H1 (cell line): ENCODE measurements at regions not wholly inside any gene's neighbourhood (a gene's known extent, or its start where the extent isn't known, plus 50 kb on each side); places are given as distances from the start of the nearest gene placed in this dataset.

Experiments
- CTCF ChIA-PET: fragments of 300-600 bp; sonication (Branson Sonifier 250); formaldehyde crosslinking; loops from one replicate; lab custom pipeline; 2021; ENCODE audit not compliant: partially characterized antibody; lab: Charles Lee
- POLR2A ChIA-PET: fragments of 300-600 bp; sonication (Branson Sonifier 250); formaldehyde crosslinking; loops from one replicate; lab custom pipeline; 2021; ENCODE audit warnings: inconsistent platforms; ENCODE audit not compliant: partially characterized antibody; lab: Charles Lee
- DNase-seq, 2 experiments: peaks; one replicate each; pipeline versions ENCODE4 v3.0.0 to v3.0.0-alpha.2; 2010 to 2022; ENCODE audit warnings: low spot score in 2 of 2, low read depth in 1 of 2, mixed read lengths in 1 of 2
- FAIRE-seq: peaks from 2 replicates; lab custom pipeline; 2011; peaks lifted over from hg19 to GRCh38; lab: Jason Lieb, UNC
- H2AFZ ChIP-seq: 2 replicates; pipeline ENCODE4 v1.8.1; 2012; ENCODE audit warnings: low read length, inconsistent platforms
- H2AK5ac ChIP-seq: 2 replicates; pipeline ENCODE4 v1.6.1; 2013; ENCODE audit warnings: low read depth, low read length
- H2BK120ac ChIP-seq: replicated peaks from 2 replicates; pipeline ENCODE3; 2013; ENCODE audit warnings: low read depth, low read length, inconsistent platforms
- H2BK12ac ChIP-seq: 2 replicates; pipeline ENCODE4 v1.6.1; 2013; ENCODE audit warnings: low read depth, low read length
- H2BK15ac ChIP-seq: 2 replicates; pipeline ENCODE4 v1.6.1; 2013; ENCODE audit warnings: low read length
- H2BK20ac ChIP-seq: 2 replicates; pipeline ENCODE4 v1.6.1; 2013; ENCODE audit warnings: low read length
- H2BK5ac ChIP-seq: 2 replicates; pipeline ENCODE4 v1.6.1; 2013; ENCODE audit warnings: low read depth, low read length
- H3K14ac ChIP-seq: 2 replicates; pipeline ENCODE4 v1.6.1; 2013; ENCODE audit warnings: inconsistent platforms; ENCODE audit not compliant: insufficient read length
- H3K18ac ChIP-seq: 2 replicates; pipeline ENCODE4 v1.6.1; 2013; ENCODE audit warnings: low read length; ENCODE audit errors: extremely low read depth
- H3K23ac ChIP-seq: 2 replicates; pipeline ENCODE4 v1.6.1; 2013; ENCODE audit warnings: inconsistent platforms; ENCODE audit not compliant: insufficient read length
- H3K23me2 ChIP-seq: 2 replicates; pipeline ENCODE4 v1.6.1; 2013; ENCODE audit warnings: low read depth, low read length
- H3K27ac ChIP-seq: 2 replicates; pipeline ENCODE4 v1.6.1; 2011; ENCODE audit warnings: low read depth, low read length, inconsistent platforms
- H3K27me3 ChIP-seq, 4 experiments: replicated peaks in 1 of 4; 1 replicate in 1 of 4; 2 replicates in 3 of 4; pipeline versions ENCODE4 v1.6.1 to v1.8.1; 2011 to 2013; ENCODE audit warnings: low read length in 3 of 4, mild to moderate bottlenecking in 3 of 4, inconsistent platforms in 2 of 4, mixed read lengths in 2 of 4, moderate library complexity in 1 of 4; ENCODE audit not compliant: control insufficient read depth in 3 of 4, insufficient read depth in 3 of 4; ENCODE audit errors: extremely low read depth in 1 of 4
- H3K36me3 ChIP-seq, 4 experiments: 2 replicates each; pipeline versions ENCODE4 v1.6.1 to v1.8.1; 2011 to 2013; ENCODE audit warnings: mild to moderate bottlenecking in 4 of 4, low read length in 3 of 4, moderate library complexity in 2 of 4, control low read depth in 1 of 4, inconsistent platforms in 1 of 4; ENCODE audit not compliant: insufficient read depth in 4 of 4, control insufficient read depth in 2 of 4
- H3K4ac ChIP-seq: replicated peaks from 2 replicates; pipeline ENCODE3; 2013; ENCODE audit warnings: low read length, low read depth, mixed read lengths, inconsistent platforms; ENCODE audit not compliant: insufficient read length
- H3K4me1 ChIP-seq, 4 experiments: replicated peaks in 1 of 4; 1 replicate in 1 of 4; 2 replicates in 3 of 4; pipeline versions ENCODE4 v1.6.1 to v1.8.1; 2011 to 2013; ENCODE audit warnings: low read length in 3 of 4, inconsistent platforms in 2 of 4, mixed read lengths in 1 of 4; ENCODE audit not compliant: insufficient read depth in 4 of 4, control insufficient read depth in 3 of 4
- H3K4me2 ChIP-seq, 2 experiments: 2 replicates each; pipeline versions ENCODE4 v1.6.1 to v1.8.1; 2011 to 2013; ENCODE audit warnings: low read depth in 2 of 2, low read length in 2 of 2, control low read depth in 1 of 2, inconsistent platforms in 1 of 2, mild to moderate bottlenecking in 1 of 2; ENCODE audit not compliant: insufficient read depth in 1 of 2
- H3K4me3 ChIP-seq, 4 experiments: fragments of 200-600, 300-600 bp in 1 of 4; sonication (generic), shearing (Covaris generic), sonication (Bioruptor Twin) in 1 of 4; 2 replicates each; pipeline versions ENCODE4 v1.5.1 to v1.8.1; 2011 to 2016; ENCODE audit warnings: low read length in 4 of 4, low read depth in 3 of 4, control low read depth in 2 of 4, inconsistent platforms in 2 of 4, mild to moderate bottlenecking in 2 of 4, mixed read lengths in 1 of 4, moderate library complexity in 1 of 4; ENCODE audit not compliant: insufficient read depth in 2 of 4; ENCODE audit errors: extremely low read depth in 1 of 4
- H3K56ac ChIP-seq: replicated peaks from 2 replicates; pipeline ENCODE3; 2013; ENCODE audit warnings: low read depth, mild to moderate bottlenecking, mixed read lengths, low read length, inconsistent platforms; ENCODE audit not compliant: insufficient read length
- H3K79me1 ChIP-seq: 2 replicates; pipeline ENCODE4 v1.6.1; 2013; ENCODE audit warnings: low read depth, low read length, control low read depth
- H3K79me2 ChIP-seq, 2 experiments: 2 replicates each; pipeline versions ENCODE4 v1.6.1 to v1.8.1; 2012 to 2013; ENCODE audit warnings: low read length in 2 of 2, mild to moderate bottlenecking in 2 of 2, inconsistent platforms in 1 of 2; ENCODE audit not compliant: insufficient read depth in 2 of 2, control insufficient read depth in 1 of 2
- H3K9ac ChIP-seq, 4 experiments: replicated peaks in 1 of 4; 1 replicate in 1 of 4; 2 replicates in 3 of 4; pipeline versions ENCODE4 v1.6.1 to v1.8.1; 2011 to 2013; ENCODE audit warnings: low read depth in 3 of 4, low read length in 3 of 4, control low read depth in 2 of 4, mild to moderate bottlenecking in 2 of 4, moderate library complexity in 2 of 4, inconsistent platforms in 1 of 4; ENCODE audit errors: extremely low read depth in 1 of 4
- H3K9me3 ChIP-seq, 2 experiments: 2 replicates each; pipeline versions ENCODE4 v1.6.1 to v1.8.1; 2012 to 2013; ENCODE audit warnings: mild to moderate bottlenecking in 2 of 2, moderate library complexity in 2 of 2, control low read depth in 1 of 2, inconsistent platforms in 1 of 2, low read depth in 1 of 2, low read length in 1 of 2, mixed read lengths in 1 of 2; ENCODE audit not compliant: insufficient read depth in 2 of 2
- H4K20me1 ChIP-seq, 2 experiments: replicated peaks in 1 of 2; 2 replicates each; pipeline versions ENCODE3 to v1.8.1; 2011 to 2013; ENCODE audit warnings: inconsistent platforms in 2 of 2, low read length in 2 of 2, mild to moderate bottlenecking in 1 of 2; ENCODE audit not compliant: insufficient read depth in 2 of 2, control insufficient read depth in 1 of 2
- H4K5ac ChIP-seq: 2 replicates; pipeline ENCODE4 v1.6.1; 2013; ENCODE audit warnings: low read length, low read depth, mixed read lengths, inconsistent platforms; ENCODE audit not compliant: insufficient read length
- H4K8ac ChIP-seq: 2 replicates; pipeline ENCODE4 v1.8.0; 2013; ENCODE audit warnings: mild to moderate bottlenecking, moderate library complexity, low read length, inconsistent platforms; ENCODE audit not compliant: insufficient read depth; ENCODE audit errors: extremely low read depth
- H4K91ac ChIP-seq: replicated peaks from 2 replicates; pipeline ENCODE3; 2013; ENCODE audit warnings: low read length, mixed read lengths, inconsistent platforms; ENCODE audit not compliant: insufficient read length
- CEBPB ChIP-seq: IDR thresholded peaks from 2 replicates; pipeline ENCODE4 v1.6.1; 2012; ENCODE audit warnings: low read depth, low read length
- CHD2 ChIP-seq: IDR thresholded peaks from 2 replicates; pipeline ENCODE4 v1.6.1; 2012; ENCODE audit warnings: low read length, improper control_type of control experiment
- FOSL1 ChIP-seq: IDR thresholded peaks from 2 replicates; pipeline ENCODE4 v1.6.1; 2011; ENCODE audit warnings: mild to moderate bottlenecking, low read depth, low read length, moderate library complexity; ENCODE audit not compliant: insufficient read depth
- HDAC2 ChIP-seq, 2 experiments: fragments of 300-600 bp in 1 of 2; sonication (generic) in 1 of 2; IDR thresholded peaks; 2 replicates each; pipeline ENCODE4 v1.6.1; 2011 to 2012; ENCODE audit warnings: low read depth in 2 of 2, low read length in 2 of 2, mild to moderate bottlenecking in 2 of 2, moderate library complexity in 2 of 2, borderline replicate concordance in 1 of 2, inconsistent platforms in 1 of 2
- RNF2 ChIP-seq: fragments of 200-900, 300-1000 bp; sonication (generic); IDR thresholded peaks from 2 replicates; pipeline ENCODE4 v1.7.1; 2016; ENCODE audit warnings: borderline replicate concordance, low read depth, mild to moderate bottlenecking, antibody characterized with exemption, low read length; ENCODE audit not compliant: poor library complexity, severe bottlenecking; ENCODE audit errors: missing control alignments
- RXRA ChIP-seq: IDR thresholded peaks from 2 replicates; pipeline ENCODE4 v1.6.1; 2011; ENCODE audit warnings: low read depth, mild to moderate bottlenecking, low read length, moderate library complexity; ENCODE audit not compliant: insufficient read depth
- SIRT6 ChIP-seq: IDR thresholded peaks from one replicate; pipeline ENCODE4 v1.7.1; 2012; ENCODE audit warnings: low read length, inconsistent platforms
- WGBS, 2 experiments: shearing (Covaris generic) in 1 of 2; methylation state at CpG; one replicate each; pipeline versions ENCODE4 v1.1.6 to v1.1.7; 2013 to 2015; ENCODE audit warnings: low lambda C conversion rate in 2 of 2, mixed read lengths in 2 of 2, inconsistent platforms in 1 of 2, low coverage in 1 of 2, missing lambda C conversion rate in 1 of 2; ENCODE audit not compliant: insufficient replicate concordance in 2 of 2, insufficient coverage in 1 of 2, insufficient read length in 1 of 2; ENCODE audit errors: extremely low coverage in 1 of 2, missing lambda C conversion rate in 1 of 2; 5-methylcytosine and 5-hydroxymethylcytosine counted together

- TF ChIP-seq CEBPB: no peak
Measured at GRCh38 chr9:119727988-119728387, 358.8 kb upstream of the BRINP1 start (continued).

DNA sequence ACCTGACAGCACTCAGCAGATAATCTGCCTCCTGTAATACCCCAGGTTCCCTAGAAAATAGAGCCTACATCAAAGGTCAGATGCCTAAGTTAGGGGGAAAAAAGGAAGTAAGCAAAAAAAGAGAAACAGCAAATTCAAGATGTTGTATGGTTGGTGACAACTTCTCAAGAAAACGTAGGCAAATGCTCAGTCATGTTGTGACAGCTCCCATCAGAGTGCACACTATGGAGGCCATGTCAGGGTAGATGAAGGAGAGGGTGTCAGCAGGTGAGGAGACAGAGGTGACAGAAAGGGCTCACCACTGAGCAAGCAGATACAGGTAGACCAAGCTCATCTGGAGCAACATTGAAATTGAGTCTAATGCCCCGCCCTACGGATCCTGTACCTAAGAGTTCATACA is 356.8 kb upstream of the BRINP1 start:
- ChIA-PET CTCF (no interaction called here), POLR2A (no interaction called here)
- no peak overlapping the region for H2AFZ ChIP-seq
- no peak overlapping the region for H2BK120ac ChIP-seq
- no peak overlapping the region for H2BK20ac ChIP-seq
- FAIRE-seq (no peak), DNase-seq (no peak)
- H3K9me3 ChIP-seq: no peaks in the 10 kb centered on the region
- H2BK15ac ChIP-seq: no peak overlapping the region
- H3K4me3 ChIP-seq: no peak overlapping the region
- H2BK12ac ChIP-seq: no peak overlapping the region
- H3K14ac ChIP-seq: no peak overlapping the region
- H3K18ac ChIP-seq: no peak overlapping the region
- no peak overlapping the region for H4K5ac ChIP-seq
- no peaks in the 10 kb centered on the region for H3K79me2 ChIP-seq
- H3K27ac ChIP-seq: no peak overlapping the region
- H3K23me2 ChIP-seq: no peaks in the 10 kb centered on the region
- no peak overlapping the region for H4K8ac ChIP-seq
- no peak overlapping the region for H3K4me2 ChIP-seq
- H3K27me3 ChIP-seq: no peaks in the 10 kb centered on the region
- 92% methylated on average over 3 of the region's 3 CpGs; no CpG with 5 or more reads in 1 of the 2 experiments for WGBS, 2 experiments
- no peak overlapping the region for H2AK5ac ChIP-seq
- peaks cover 0 to 3% (median 1%) of the 10 kb centered on the region in 4 experiments; a peak in 3 of 7 replicates for H3K4me1 ChIP-seq
- H2BK5ac ChIP-seq: no peak overlapping the region
- no peak overlapping the region for H3K9ac ChIP-seq
- H3K4ac ChIP-seq: no peak overlapping the region
- H4K91ac ChIP-seq: no peak overlapping the region
- H3K79me1 ChIP-seq: no peaks in the 10 kb centered on the region
- no peaks in the 10 kb centered on the region for H3K36me3 ChIP-seq
- H3K23ac ChIP-seq: no peak overlapping the region
- no peaks in the 10 kb centered on the region for H4K20me1 ChIP-seq
- no peak overlapping the region for H3K56ac ChIP-seq
- TF ChIP-seq SIRT6 (no peak), CHD2 (no peak), RNF2 (no peak), FOSL1 (no peak), RXRA (no peak), HDAC2 (IDR thresholded peaks at IDR 0.05; ENCODE audit: borderline replicate concordance in 1 of 2, low read depth in 2 of 2, low read length in 2 of 2) (no peak)
